GM18861 (cell line): ENCODE measurements at regions not wholly inside any gene's neighbourhood (a gene's known extent, or its start where the extent isn't known, plus 50 kb on each side); places are given as distances from the start of the nearest gene placed in this dataset.

ENCODE experiments used
- ATAC-seq: cut with Tn5 transposase; IDR thresholded peaks from one replicate; pipeline ENCODE4 v1.9.1; 2021; ENCODE audit not compliant: unreplicated experiment

DNA sequence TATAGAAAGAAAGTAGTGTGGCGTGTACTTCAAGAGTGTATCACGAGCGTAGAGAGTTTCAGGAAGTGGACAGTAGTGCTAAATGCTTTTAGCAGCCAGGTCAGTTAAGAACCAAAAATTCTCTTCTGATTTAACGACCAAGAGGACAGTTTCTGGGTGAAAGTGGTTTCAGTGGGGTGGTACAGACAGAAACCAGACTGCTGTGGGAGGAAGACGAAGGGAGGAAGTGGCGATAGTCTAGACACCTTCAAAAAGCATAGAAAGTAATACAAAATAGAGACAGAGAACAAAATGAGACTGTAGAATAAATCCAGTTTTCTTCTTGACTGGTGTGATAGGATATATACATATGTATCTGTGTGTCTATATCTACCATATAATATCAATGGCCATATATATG is 93.5 kb downstream of the MBL2 start:
- no peak for ATAC-seq

DNA sequence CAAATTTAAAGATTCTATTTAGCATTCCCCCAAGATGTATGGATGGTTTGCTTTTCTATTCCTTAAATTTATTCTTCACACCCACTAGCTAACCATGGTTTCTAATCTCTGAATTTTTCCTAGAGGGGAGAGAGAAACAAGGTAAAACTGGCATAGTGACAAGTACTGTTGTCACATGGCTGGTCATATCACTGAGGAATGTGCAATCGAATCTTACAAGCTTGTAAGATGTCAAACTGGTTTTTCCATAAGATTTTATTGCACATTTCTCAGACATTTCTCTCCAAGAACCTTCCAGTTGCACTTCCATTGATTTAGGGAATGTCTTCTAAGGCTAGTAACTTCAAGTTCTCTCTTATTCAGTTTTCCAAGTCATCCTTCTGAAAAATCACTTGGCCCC is 89.8 kb downstream of the MBL2 start:
- no peak for ATAC-seq

DNA sequence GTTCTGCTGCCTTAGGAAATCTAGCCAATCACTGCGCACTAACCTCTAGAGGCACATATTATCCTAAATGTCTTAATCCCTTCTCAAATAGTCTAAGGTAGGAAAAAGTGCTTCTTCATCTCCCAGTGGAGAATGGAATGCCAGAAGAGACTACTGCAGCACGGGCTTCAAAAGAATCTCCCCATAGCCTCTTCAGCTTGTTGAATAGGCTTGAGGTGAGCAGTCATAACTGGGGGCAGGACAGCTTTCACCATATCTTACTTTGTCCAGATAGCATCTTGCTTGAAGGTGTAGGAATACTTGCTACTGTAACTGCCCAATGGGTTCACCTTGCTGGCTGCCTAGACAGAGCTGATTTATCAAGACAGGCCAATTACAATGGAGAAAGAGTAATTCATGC is 88.8 kb downstream of the MBL2 start:
- ATAC-seq = no peak

DNA sequence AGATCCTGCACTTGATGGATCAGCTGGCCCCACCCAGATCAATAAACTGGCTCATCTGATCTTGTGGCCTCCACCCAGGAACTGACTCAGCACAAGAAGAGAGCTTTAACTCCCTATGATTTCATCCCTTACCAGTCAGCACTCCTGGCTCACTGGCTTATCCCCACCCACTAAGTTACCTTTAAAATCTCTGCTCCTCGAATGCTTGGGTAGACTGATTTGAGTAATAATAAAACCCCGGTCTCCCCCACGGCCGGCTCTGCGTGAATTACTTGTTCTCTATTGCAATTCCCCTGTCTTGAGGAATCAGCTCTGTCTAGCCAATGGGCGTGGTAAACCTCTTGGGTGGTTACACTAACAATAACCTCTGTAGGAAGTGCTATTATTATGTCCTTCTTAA is 83.7 kb downstream of the MBL2 start:
- ATAC-seq = no peak

DNA sequence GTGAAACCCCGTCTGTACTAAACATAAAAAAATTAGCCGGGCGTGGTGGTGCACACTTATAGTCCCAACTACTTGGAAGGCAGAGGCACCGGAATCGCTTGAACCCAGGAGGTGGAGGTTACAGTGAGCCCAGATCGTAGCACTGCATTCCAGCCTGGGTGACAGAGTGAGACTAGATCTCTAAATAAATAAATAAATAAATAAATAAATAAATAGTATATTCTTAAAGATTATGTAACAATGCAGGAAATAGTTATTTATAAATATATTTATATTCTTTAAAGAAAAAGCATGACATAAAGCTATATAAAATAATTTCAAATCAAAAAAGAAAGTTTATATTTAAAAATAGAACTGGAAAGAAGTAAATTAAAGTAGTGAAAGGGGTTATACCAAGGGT is 76.4 kb downstream of the MBL2 start:
- ATAC-seq = no peak

DNA sequence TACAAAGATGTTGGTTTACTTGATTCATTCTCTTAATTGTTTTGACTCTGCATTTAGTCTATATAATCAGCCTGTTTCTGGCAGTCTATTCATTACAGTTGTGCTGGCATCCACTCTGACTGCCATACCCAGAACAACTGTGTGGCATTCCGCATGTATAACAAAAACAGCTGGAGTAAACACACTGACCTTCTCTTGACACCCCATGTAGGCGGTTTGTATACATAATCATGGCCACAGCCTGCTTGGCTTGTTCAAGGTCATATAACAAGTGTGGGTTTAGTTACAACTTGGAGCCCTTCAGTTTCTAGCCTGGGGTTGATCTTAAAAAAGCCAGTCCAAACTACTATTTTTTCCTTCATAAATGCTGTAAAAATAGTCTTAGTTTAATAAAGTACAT is 70.9 kb downstream of the MBL2 start:
- ATAC-seq = no peak

DNA sequence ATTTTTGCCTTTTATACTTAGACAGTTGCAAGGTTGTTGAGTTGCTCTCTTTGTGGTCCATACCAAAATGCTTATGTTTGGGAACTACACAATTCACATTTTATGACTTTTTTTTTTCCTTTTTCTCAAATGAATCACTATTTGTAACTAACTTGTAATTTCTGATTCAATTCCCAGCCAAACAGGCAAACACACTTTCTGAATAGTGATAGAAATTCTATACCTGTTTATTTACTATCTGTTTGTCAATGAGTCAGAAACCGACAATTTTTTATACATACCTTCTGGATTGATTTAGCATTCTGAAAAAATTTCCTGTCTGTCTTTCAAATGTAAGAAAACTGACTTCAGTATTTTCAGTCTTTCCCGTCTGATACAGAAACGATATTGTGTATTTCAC is 69.1 kb downstream of the MBL2 start:
- no peak for ATAC-seq

DNA sequence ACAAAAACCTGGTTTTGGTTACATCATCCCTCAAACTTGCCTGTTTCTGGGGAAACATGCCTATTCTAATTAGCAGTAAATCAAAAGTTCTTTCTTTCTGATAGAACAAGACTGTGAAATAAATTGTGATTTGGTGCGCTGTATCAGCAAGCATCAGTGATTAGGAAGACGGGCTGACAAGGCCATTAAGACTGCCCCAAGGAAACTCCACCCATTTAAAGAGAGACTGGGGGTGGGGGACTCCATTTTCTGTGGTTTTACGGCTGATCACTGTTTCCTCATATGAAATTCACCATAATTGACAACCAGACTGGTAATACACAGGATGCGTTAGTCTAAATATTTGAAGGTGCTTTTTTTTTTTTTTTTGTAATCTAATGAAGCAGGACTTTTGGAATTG is 68.7 kb downstream of the MBL2 start:
- ATAC-seq = no peak

DNA sequence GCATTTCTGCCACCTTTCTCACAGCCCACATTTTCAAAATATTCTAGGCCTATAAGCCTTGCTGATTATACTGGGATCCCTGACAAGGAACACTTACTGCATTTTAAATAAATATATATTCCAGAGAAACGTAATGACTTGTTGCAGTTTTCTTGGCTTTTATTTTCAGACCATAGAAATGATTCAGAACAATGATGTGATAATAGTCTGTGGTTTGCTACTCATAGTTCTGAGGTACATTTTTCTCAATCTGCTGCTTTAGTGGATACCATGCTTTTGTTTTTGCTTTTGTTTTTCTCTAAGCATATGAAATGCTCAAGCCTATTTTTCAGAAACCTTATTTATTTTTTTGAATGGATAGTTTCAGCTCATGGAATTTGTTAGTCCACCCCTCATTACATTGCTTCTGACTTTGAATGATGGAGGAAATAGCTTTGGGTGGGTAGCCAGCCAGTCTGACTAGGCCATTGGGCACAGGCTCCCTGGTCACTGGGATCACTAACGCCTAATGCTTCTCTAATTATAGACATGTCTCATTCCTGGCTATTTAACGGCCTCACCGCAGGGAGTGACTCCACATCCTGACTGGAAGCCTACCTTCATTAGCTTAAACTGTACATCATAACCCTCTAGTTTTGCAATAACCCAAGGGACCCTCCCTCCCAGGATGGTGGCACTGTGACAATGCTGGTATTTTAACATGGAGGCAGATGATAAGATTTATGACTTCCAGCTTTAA is 66.1 kb downstream of the MBL2 start:
- no peak for ATAC-seq
